ENCODE measurements at regions not wholly inside any gene's neighbourhood (a gene's known extent, or its start where the extent isn't known, plus 50 kb on each side); places are given as distances from the start of the nearest gene placed in this dataset.

DNA sequence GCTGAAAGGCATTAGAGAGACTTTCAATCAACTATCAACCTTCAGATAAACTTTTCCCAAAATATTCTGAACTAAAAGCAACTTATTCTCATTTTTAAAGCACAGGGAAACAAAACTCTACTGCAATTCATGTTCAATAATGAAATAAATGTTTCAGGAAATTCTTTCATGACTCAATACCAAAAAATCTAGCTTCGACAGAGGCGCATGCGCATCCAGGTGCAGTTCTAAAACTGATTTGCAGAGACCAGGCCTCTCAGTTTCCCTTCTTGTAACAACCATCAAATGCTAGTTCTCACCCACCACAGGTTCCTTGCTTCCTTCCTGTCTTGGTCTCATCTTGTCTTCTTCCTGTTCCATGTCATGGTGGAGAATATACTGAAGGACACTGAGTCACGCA lies 55.3 kb upstream of the NRBF2 start:
- Histone ChIP-seq H3K27ac (no peak overlapping the region), H3K4me3 (no peak overlapping the region), H3K9me3 (no peaks in the 10 kb centered on the region), H3K4me1 (no peaks in the 10 kb centered on the region), H3K27me3 (peaks cover 12% of the 10 kb centered on the region), H3K36me3 (no peaks in the 10 kb centered on the region)
- no peak for ATAC-seq
- no peak for TF ChIP-seq POLR2AphosphoS5 (IDR thresholded peaks at IDR 0.05)
- no peak for TF ChIP-seq CTCF (IDR thresholded peaks at IDR 0.05)
- TF ChIP-seq EP300 (IDR thresholded peaks at IDR 0.05) = no peak
- no peak for TF ChIP-seq POLR2A (IDR thresholded peaks at IDR 0.05)
- 84 to 92% methylated on average over 4 of the region's 4 CpGs for WGBS, 2 donors (ENCODE audit: low coverage in 1 of 2)

GRCh38 chr10:63072951-63073350 lies 60.2 kb upstream of the NRBF2 start:
- Histone ChIP-seq H3K27me3 (peaks cover 24% of the 10 kb centered on the region), H3K9me3 (no peaks in the 10 kb centered on the region), H3K4me1 (no peaks in the 10 kb centered on the region), H3K27ac (no peak overlapping the region), H3K4me3 (no peak overlapping the region), H3K36me3 (no peaks in the 10 kb centered on the region)
- TF ChIP-seq POLR2AphosphoS5 (IDR thresholded peaks at IDR 0.05) (no peak), POLR2A (IDR thresholded peaks at IDR 0.05) (no peak), EP300 (IDR thresholded peaks at IDR 0.05) (no peak), CTCF (IDR thresholded peaks at IDR 0.05) (no peak)
- ATAC-seq = no peak
- 74 to 77% methylated on average over 2 to 4 of the region's 11 CpGs for WGBS, 2 donors (ENCODE audit: low coverage in 1 of 2)

- no peaks in the 10 kb centered on the region for H3K9me3 ChIP-seq
- no peak overlapping the region for H3K4me3 ChIP-seq
- no peak for TF ChIP-seq EP300 (IDR thresholded peaks at IDR 0.05)
- no peak for TF ChIP-seq POLR2AphosphoS5 (IDR thresholded peaks at IDR 0.05)
- TF ChIP-seq CTCF (IDR thresholded peaks at IDR 0.05) = no peak
- TF ChIP-seq POLR2A (IDR thresholded peaks at IDR 0.05) = no peak
- H3K4me1 ChIP-seq = no peaks in the 10 kb centered on the region
- ATAC-seq = no peak
- peaks cover 18% of the 10 kb centered on the region for H3K27me3 ChIP-seq
- no peaks in the 10 kb centered on the region for H3K36me3 ChIP-seq
- 95 to 100% methylated on average over 1 to 10 of the region's 11 CpGs for WGBS, 2 donors (ENCODE audit: low coverage in 1 of 2)
- H3K27ac ChIP-seq = no peak overlapping the region
These were observed 62.0 kb upstream of the NRBF2 start for GRCh38 chr10:63071145-63071544.

- no peak overlapping the region for H3K4me3 ChIP-seq
- no peak for TF ChIP-seq POLR2AphosphoS5 (IDR thresholded peaks at IDR 0.05)
- no peak for TF ChIP-seq POLR2A (IDR thresholded peaks at IDR 0.05)
- TF ChIP-seq EP300 (IDR thresholded peaks at IDR 0.05) = no peak
- TF ChIP-seq CTCF (IDR thresholded peaks at IDR 0.05) = no peak
- no peaks in the 10 kb centered on the region for H3K9me3 ChIP-seq
- no peak for ATAC-seq
- H3K36me3 ChIP-seq = no peaks in the 10 kb centered on the region
- peaks cover 22% of the 10 kb centered on the region for H3K27me3 ChIP-seq
- H3K27ac ChIP-seq = no peak overlapping the region
- no peaks in the 10 kb centered on the region for H3K4me1 ChIP-seq
- 43 to 88% methylated on average over 1 of the region's 1 CpG for WGBS, 2 donors (ENCODE audit: low coverage in 1 of 2)
These were observed 63.8 kb upstream of the NRBF2 start for GRCh38 chr10:63069318-63069717.

DNA sequence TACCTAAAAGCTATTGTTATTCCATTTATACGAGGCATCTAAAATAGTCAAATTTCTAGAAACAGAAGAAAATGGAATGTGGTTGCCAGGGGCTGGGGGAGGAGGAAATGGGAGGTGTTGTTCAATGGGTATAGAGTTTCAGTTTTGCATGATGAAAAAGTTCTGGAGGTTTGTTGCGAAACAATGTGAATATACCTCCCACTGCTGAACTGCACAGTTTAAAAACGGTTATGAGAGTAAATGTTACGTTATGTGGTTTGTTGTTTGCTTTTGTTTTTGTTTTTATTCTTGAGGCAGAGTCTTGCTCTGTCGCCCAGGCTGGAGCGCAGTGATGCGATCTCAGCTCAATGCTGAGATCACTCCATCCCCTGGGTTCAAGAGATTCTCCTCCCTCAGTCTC lies 64.9 kb upstream of the NRBF2 start:
- TF ChIP-seq POLR2A (IDR thresholded peaks at IDR 0.05) (no peak), CTCF (IDR thresholded peaks at IDR 0.05) (no peak), POLR2AphosphoS5 (IDR thresholded peaks at IDR 0.05) (no peak), EP300 (IDR thresholded peaks at IDR 0.05) (no peak)
- 64 to 79% methylated on average over 4 to 7 of the region's 7 CpGs for WGBS, 2 donors (ENCODE audit: low coverage in 1 of 2)
- no peaks in the 10 kb centered on the region for H3K36me3 ChIP-seq

More for the DNA sequence above, 64.9 kb upstream of the NRBF2 start:
- no peaks in the 10 kb centered on the region for H3K4me1 ChIP-seq
- ATAC-seq = no peak
- H3K27ac ChIP-seq = no peak overlapping the region
- H3K4me3 ChIP-seq = no peak overlapping the region
- H3K27me3 ChIP-seq = peaks cover 20% of the 10 kb centered on the region
- H3K9me3 ChIP-seq = no peaks in the 10 kb centered on the region

All from gastroesophageal sphincter (tissue), 4 donors.